CD14-positive monocyte (primary cell): ENCODE measurements at regions not wholly inside any gene's neighbourhood (a gene's known extent, or its start where the extent isn't known, plus 50 kb on each side); places are given as distances from the start of the nearest gene placed in this dataset.

Experiments
- DNase-seq, 3 donors: peaks; one replicate each; pipeline ENCODE4 v3.0.0-alpha.2; 2011 to 2022
- H2AFZ ChIP-seq: 2 replicates; pipeline ENCODE4 v1.6.0; 2012; ENCODE audit warnings: mild to moderate bottlenecking, low read depth, low read length, inconsistent platforms; ENCODE audit not compliant: insufficient read depth, poor library complexity, severe bottlenecking
- H3K27ac ChIP-seq, 2 donors: 1 replicate in 1 of 2; 2 replicates in 1 of 2; pipeline ENCODE4 v1.5.1; 2012 to 2013; ENCODE audit warnings: low read length in 2 of 2, control low read depth in 1 of 2, inconsistent platforms in 1 of 2, low read depth in 1 of 2, mild to moderate bottlenecking in 1 of 2
- H3K27me3 ChIP-seq, 2 donors: one replicate each; pipeline versions ENCODE4 v1.6.0 to v1.6.1; 2011 to 2013; ENCODE audit warnings: low read length in 2 of 2; ENCODE audit not compliant: control insufficient read depth in 2 of 2, insufficient read depth in 2 of 2
- H3K36me3 ChIP-seq, 2 donors: replicated peaks in 1 of 2; 1 replicate in 1 of 2; 2 replicates in 1 of 2; pipeline versions ENCODE4 v1.5.1 to v1.6.1; 2012 to 2013; ENCODE audit warnings: low read length in 2 of 2, control low read depth in 1 of 2, inconsistent platforms in 1 of 2, mild to moderate bottlenecking in 1 of 2; ENCODE audit not compliant: insufficient read depth in 2 of 2, control insufficient read depth in 1 of 2
- H3K4me1 ChIP-seq, 2 donors: 1 replicate in 1 of 2; 2 replicates in 1 of 2; pipeline versions ENCODE4 v1.5.1 to v1.6.1; 2012 to 2013; ENCODE audit warnings: low read length in 2 of 2, control low read depth in 1 of 2, inconsistent platforms in 1 of 2, mild to moderate bottlenecking in 1 of 2, moderate library complexity in 1 of 2; ENCODE audit not compliant: insufficient read depth in 2 of 2, control insufficient read depth in 1 of 2
- H3K4me2 ChIP-seq: replicated peaks from 2 replicates; pipeline ENCODE3; 2012; ENCODE audit warnings: low read length, moderate library complexity, mild to moderate bottlenecking; ENCODE audit not compliant: poor library complexity, severe bottlenecking; ENCODE audit errors: extremely low read depth
- H3K4me3 ChIP-seq, 3 experiments: fragments of 200-600 bp in 1 of 3; sonication (generic) in 1 of 3; replicated peaks in 1 of 3; 1 replicate in 2 of 3; 2 replicates in 1 of 3; pipeline ENCODE4 v1.5.1; 2011 to 2013; ENCODE audit warnings: low read length in 3 of 3, mild to moderate bottlenecking in 3 of 3, control low read depth in 2 of 3, low read depth in 2 of 3, inconsistent platforms in 1 of 3, moderate library complexity in 1 of 3
- H3K79me2 ChIP-seq: 2 replicates; pipeline ENCODE4 v1.6.0; 2012; ENCODE audit warnings: mild to moderate bottlenecking, control low read depth, inconsistent platforms, low read length, moderate library complexity; ENCODE audit not compliant: insufficient read depth
- H3K9ac ChIP-seq: 2 replicates; pipeline ENCODE4 v1.6.0; 2017; ENCODE audit warnings: low read length, mild to moderate bottlenecking; ENCODE audit not compliant: insufficient read depth, poor library complexity, severe bottlenecking
- H3K9me3 ChIP-seq, 2 donors: replicated peaks in 1 of 2; 1 replicate in 1 of 2; 2 replicates in 1 of 2; pipeline versions ENCODE4 v1.5.1 to v1.6.1; 2012 to 2013; ENCODE audit warnings: low read length in 2 of 2, control low read depth in 1 of 2; ENCODE audit not compliant: control insufficient read depth in 1 of 2, insufficient read depth in 1 of 2
- H4K20me1 ChIP-seq: 2 replicates; pipeline ENCODE4 v1.6.0; 2012; ENCODE audit warnings: mild to moderate bottlenecking, low read length, control low read depth, moderate library complexity; ENCODE audit not compliant: insufficient read depth
- H3K27ac Mint-ChIP-seq, 7 donors: one replicate each; pipeline ENCODE4 v1.8.0; 2020; ENCODE audit warnings: mild to moderate bottlenecking in 7 of 7, mixed read lengths in 7 of 7, moderate library complexity in 6 of 7, inconsistent platforms in 2 of 7
- H3K27me3 Mint-ChIP-seq, 3 donors: one replicate each; pipeline ENCODE4 v1.8.0; 2021 to 2022; ENCODE audit warnings: low read depth in 3 of 3, mild to moderate bottlenecking in 3 of 3, mixed read lengths in 3 of 3, moderate library complexity in 3 of 3, inconsistent platforms in 1 of 3
- H3K36me3 Mint-ChIP-seq, 2 donors: one replicate each; pipeline ENCODE4 v1.8.0; 2020; ENCODE audit warnings: mixed read lengths in 2 of 2, inconsistent platforms in 1 of 2, mild to moderate bottlenecking in 1 of 2
- H3K4me1 Mint-ChIP-seq: one replicate; pipeline ENCODE4 v1.8.0; 2020; ENCODE audit warnings: mild to moderate bottlenecking, mixed read lengths
- H3K4me3 Mint-ChIP-seq, 2 donors: one replicate each; pipeline ENCODE4 v1.8.0; 2020; ENCODE audit warnings: mild to moderate bottlenecking in 2 of 2, mixed read lengths in 2 of 2, moderate library complexity in 1 of 2
- H3K9me3 Mint-ChIP-seq, 7 donors: one replicate each; pipeline ENCODE4 v1.8.0; 2020 to 2022; ENCODE audit warnings: mixed read lengths in 7 of 7, mild to moderate bottlenecking in 6 of 7, moderate library complexity in 6 of 7, inconsistent platforms in 2 of 7
- WGBS: methylation state at CpG from one replicate; pipeline ENCODE4 v1.1.5; 2013; ENCODE audit warnings: missing lambda C conversion rate; ENCODE audit not compliant: insufficient coverage; 5-methylcytosine and 5-hydroxymethylcytosine counted together
- intact Hi-C, 2 donors: fragments of 100-400 bp; cut with micrococcal nuclease; formaldehyde crosslinking; loops; one replicate each; pipeline versions ENCODE4 v1.15.0 to v1.15.1; 2023
- TF ChIP-seq, protein P1 (sequence below): fragments of 200-600 bp; IDR thresholded peaks from one replicate; pipeline ENCODE4 v1.8.0; 2022; ENCODE audit warnings: antibody characterized with exemption, mild to moderate bottlenecking

DNA sequence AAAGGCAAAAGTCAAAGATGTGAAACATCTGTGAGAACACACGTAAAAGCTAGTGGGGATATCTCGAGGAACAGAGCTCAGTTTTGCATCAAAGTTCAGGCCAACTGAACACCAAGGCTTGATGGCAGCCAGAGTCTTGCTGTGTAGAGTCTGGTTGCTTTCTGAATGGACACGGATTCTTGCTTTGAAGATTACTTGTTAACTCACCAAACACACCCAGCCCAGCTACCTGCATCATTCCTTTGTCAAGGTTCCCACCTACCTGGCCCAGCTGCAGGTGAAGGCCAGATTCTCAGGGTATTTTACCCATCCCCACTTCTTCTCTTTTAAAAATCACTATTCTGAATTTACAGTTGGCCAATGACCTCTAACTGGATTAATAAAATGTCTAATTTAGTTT lies 174.4 kb upstream of the PHYHIPL start:
- no peaks in the 10 kb centered on the region for H3K36me3 Mint-ChIP-seq
- peaks cover 0 to 9% (median 2%) of the 10 kb centered on the region in 7 donors for H3K9me3 Mint-ChIP-seq
- intact Hi-C loops = no loop called here
- DNase-seq = no peak
- no peaks in the 10 kb centered on the region for H3K27me3 ChIP-seq
- no peaks in the 10 kb centered on the region for H3K9me3 ChIP-seq
- no peak overlapping the region for H2AFZ ChIP-seq
- no peak overlapping the region for H3K27ac Mint-ChIP-seq
- H3K4me3 ChIP-seq = no peak overlapping the region
- H3K79me2 ChIP-seq = no peaks in the 10 kb centered on the region
- no peaks in the 10 kb centered on the region for H3K4me1 ChIP-seq
- TF ChIP-seq, protein P1, sequence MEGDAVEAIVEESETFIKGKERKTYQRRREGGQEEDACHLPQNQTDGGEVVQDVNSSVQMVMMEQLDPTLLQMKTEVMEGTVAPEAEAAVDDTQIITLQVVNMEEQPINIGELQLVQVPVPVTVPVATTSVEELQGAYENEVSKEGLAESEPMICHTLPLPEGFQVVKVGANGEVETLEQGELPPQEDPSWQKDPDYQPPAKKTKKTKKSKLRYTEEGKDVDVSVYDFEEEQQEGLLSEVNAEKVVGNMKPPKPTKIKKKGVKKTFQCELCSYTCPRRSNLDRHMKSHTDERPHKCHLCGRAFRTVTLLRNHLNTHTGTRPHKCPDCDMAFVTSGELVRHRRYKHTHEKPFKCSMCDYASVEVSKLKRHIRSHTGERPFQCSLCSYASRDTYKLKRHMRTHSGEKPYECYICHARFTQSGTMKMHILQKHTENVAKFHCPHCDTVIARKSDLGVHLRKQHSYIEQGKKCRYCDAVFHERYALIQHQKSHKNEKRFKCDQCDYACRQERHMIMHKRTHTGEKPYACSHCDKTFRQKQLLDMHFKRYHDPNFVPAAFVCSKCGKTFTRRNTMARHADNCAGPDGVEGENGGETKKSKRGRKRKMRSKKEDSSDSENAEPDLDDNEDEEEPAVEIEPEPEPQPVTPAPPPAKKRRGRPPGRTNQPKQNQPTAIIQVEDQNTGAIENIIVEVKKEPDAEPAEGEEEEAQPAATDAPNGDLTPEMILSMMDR = no peak
- no peak overlapping the region for H3K27ac ChIP-seq
- no peaks in the 10 kb centered on the region for H4K20me1 ChIP-seq
- no peaks in the 10 kb centered on the region for H3K27me3 Mint-ChIP-seq
- no peak overlapping the region for H3K4me2 ChIP-seq
- H3K4me1 Mint-ChIP-seq = no peaks in the 10 kb centered on the region
- H3K9ac ChIP-seq = no peak overlapping the region
- H3K4me3 Mint-ChIP-seq = no peak overlapping the region
- WGBS = 89% methylated on average over 3 of the region's 3 CpGs
- H3K36me3 ChIP-seq = no peaks in the 10 kb centered on the region

DNA sequence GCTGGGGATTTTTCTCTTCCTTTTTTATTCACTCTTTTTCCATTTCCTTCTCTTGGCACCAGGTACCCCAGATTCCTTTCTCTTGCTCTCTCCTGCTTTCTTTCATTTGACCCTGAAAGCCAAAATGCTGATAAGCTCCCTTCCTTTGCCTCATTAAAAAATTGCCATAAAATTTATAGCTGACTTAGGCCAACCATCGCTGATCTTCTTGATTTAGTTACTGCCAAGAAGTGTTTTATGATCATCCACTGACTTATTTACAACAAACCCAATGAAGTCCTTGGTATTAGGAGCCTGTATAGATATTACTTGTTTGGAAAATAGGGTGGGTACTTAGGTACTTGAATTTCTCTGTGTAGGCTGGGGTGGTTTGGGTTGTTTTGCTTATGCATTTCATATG lies 173.2 kb upstream of the PHYHIPL start:
- Histone ChIP-seq H2AFZ (no peak overlapping the region), H3K9me3 (no peaks in the 10 kb centered on the region), H3K36me3 (no peaks in the 10 kb centered on the region), H4K20me1 (no peaks in the 10 kb centered on the region), H3K4me1 (no peaks in the 10 kb centered on the region), H3K9ac (no peak overlapping the region), H3K79me2 (no peaks in the 10 kb centered on the region), H3K4me2 (no peak overlapping the region), H3K27me3 (no peaks in the 10 kb centered on the region), H3K27ac (no peak overlapping the region), H3K4me3 (no peak overlapping the region)
- no peak overlapping the region for H3K27ac Mint-ChIP-seq
- peaks cover 0 to 9% (median 2%) of the 10 kb centered on the region in 7 donors for H3K9me3 Mint-ChIP-seq
- no peak for DNase-seq
- intact Hi-C loops = no loop called here
- TF ChIP-seq, protein P1 = no peak
- no CpG with 5 or more reads among the region's 1 CpG for WGBS
- H3K4me1 Mint-ChIP-seq = no peaks in the 10 kb centered on the region
- H3K27me3 Mint-ChIP-seq = no peaks in the 10 kb centered on the region
- H3K4me3 Mint-ChIP-seq = no peak overlapping the region
- H3K36me3 Mint-ChIP-seq = no peaks in the 10 kb centered on the region
